ENCODE measurements at regions not wholly inside any gene's neighbourhood (a gene's known extent, or its start where the extent isn't known, plus 50 kb on each side); places are given as distances from the start of the nearest gene placed in this dataset.

- Mint-ChIP-seq H3K4me1 (no peaks in the 10 kb centered on the region), H3K27me3 (no peaks in the 10 kb centered on the region), H3K4me3 (no peak overlapping the region), H3K9me3 (peaks cover 3% of the 10 kb centered on the region), H3K36me3 (ENCODE audit: low read depth) (no peaks in the 10 kb centered on the region), H3K27ac (no peak overlapping the region)
- DNase-seq (no peak), ATAC-seq (ENCODE audit: low read depth) (no peak)
- intact Hi-C loops (cut with micrococcal nuclease), result no loop called here
- TF ChIP-seq, protein P1, sequence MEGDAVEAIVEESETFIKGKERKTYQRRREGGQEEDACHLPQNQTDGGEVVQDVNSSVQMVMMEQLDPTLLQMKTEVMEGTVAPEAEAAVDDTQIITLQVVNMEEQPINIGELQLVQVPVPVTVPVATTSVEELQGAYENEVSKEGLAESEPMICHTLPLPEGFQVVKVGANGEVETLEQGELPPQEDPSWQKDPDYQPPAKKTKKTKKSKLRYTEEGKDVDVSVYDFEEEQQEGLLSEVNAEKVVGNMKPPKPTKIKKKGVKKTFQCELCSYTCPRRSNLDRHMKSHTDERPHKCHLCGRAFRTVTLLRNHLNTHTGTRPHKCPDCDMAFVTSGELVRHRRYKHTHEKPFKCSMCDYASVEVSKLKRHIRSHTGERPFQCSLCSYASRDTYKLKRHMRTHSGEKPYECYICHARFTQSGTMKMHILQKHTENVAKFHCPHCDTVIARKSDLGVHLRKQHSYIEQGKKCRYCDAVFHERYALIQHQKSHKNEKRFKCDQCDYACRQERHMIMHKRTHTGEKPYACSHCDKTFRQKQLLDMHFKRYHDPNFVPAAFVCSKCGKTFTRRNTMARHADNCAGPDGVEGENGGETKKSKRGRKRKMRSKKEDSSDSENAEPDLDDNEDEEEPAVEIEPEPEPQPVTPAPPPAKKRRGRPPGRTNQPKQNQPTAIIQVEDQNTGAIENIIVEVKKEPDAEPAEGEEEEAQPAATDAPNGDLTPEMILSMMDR (IDR thresholded peaks at IDR 0.05), result no peak
- CTCF ChIA-PET, result no interaction called here
- POLR2A ChIA-PET, result no interaction called here
Observed at GRCh38 chr6:22349051-22349450, 52.2 kb upstream of the PRL start.

- ATAC-seq (ENCODE audit: low read depth) (no peak), DNase-seq (no peak)
- H3K27ac Mint-ChIP-seq, result no peak overlapping the region
- no peaks in the 10 kb centered on the region for H3K36me3 Mint-ChIP-seq (ENCODE audit: low read depth)
- POLR2A ChIA-PET, result no interaction called here
- H3K4me1 Mint-ChIP-seq, result no peaks in the 10 kb centered on the region
- H3K9me3 Mint-ChIP-seq, result peaks cover 3% of the 10 kb centered on the region
- TF ChIP-seq, protein P1 (IDR thresholded peaks at IDR 0.05), result no peak
- CTCF ChIA-PET, result no interaction called here
- H3K27me3 Mint-ChIP-seq, result no peaks in the 10 kb centered on the region
- intact Hi-C loops (cut with micrococcal nuclease), result no loop called here
- no peak overlapping the region for H3K4me3 Mint-ChIP-seq
Observed at GRCh38 chr6:22349528-22349927, 52.7 kb upstream of the PRL start.

GRCh38 chr6:22350109-22350508, 53.3 kb upstream of the PRL start:
- Mint-ChIP-seq H3K4me1 (no peaks in the 10 kb centered on the region), H3K9me3 (peaks cover 3% of the 10 kb centered on the region), H3K27ac (no peak overlapping the region), H3K27me3 (no peaks in the 10 kb centered on the region), H3K4me3 (no peak overlapping the region), H3K36me3 (ENCODE audit: low read depth) (no peaks in the 10 kb centered on the region)
- no peak for ATAC-seq (ENCODE audit: low read depth)
- ChIA-PET CTCF (no interaction called here), POLR2A (no interaction called here)
- TF ChIP-seq, protein P1 (IDR thresholded peaks at IDR 0.05), result no peak
- DNase-seq, result no peak
- intact Hi-C loops (cut with micrococcal nuclease), result no loop called here

DNA sequence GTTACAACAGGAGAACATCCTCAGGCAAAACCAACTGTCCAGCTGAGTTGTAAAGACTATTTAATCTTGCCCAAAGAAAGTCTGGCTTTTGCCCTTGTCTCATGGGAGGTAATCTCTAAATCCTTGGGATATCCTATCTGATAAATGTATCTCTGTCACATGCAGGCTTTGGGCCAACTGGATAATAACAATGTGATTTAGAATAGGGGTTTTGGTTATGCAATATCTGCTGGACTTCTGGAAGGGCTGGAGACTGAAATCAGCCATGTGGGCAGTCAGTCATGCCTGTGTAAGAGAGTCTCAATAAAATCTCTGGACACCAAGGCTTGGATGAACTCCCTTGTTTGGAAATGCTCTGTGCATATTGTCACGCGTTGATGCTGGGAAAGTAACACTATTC, 56.3 kb upstream of the PRL start:
- no peak for DNase-seq
- Mint-ChIP-seq H3K27me3 (no peaks in the 10 kb centered on the region), H3K36me3 (ENCODE audit: low read depth) (no peaks in the 10 kb centered on the region), H3K9me3 (no peaks in the 10 kb centered on the region), H3K4me3 (no peak overlapping the region), H3K4me1 (no peaks in the 10 kb centered on the region), H3K27ac (no peak overlapping the region)
- CTCF ChIA-PET, result no interaction called here
- TF ChIP-seq, protein P1 (IDR thresholded peaks at IDR 0.05), result no peak
- intact Hi-C loops (cut with micrococcal nuclease), result no loop called here
- POLR2A ChIA-PET, result interaction anchor here (0.6 kb wide), 1 partner anchor 23 kb away, joined by 4 read pairs; no protein-coding TSS in a partner anchor
- ATAC-seq (ENCODE audit: low read depth), result no peak

- POLR2A ChIA-PET, result no interaction called here
- no peaks in the 10 kb centered on the region for H3K27me3 Mint-ChIP-seq
- no peak overlapping the region for H3K27ac Mint-ChIP-seq
- H3K4me3 Mint-ChIP-seq, result no peak overlapping the region
- TF ChIP-seq, protein P1 (IDR thresholded peaks at IDR 0.05), result no peak
- no peaks in the 10 kb centered on the region for H3K9me3 Mint-ChIP-seq
- no peaks in the 10 kb centered on the region for H3K36me3 Mint-ChIP-seq (ENCODE audit: low read depth)
- intact Hi-C loops (cut with micrococcal nuclease), result no loop called here
- CTCF ChIA-PET, result no interaction called here
- no peak for ATAC-seq (ENCODE audit: low read depth)
- no peaks in the 10 kb centered on the region for H3K4me1 Mint-ChIP-seq
- DNase-seq, result no peak
Observed at GRCh38 chr6:22356362-22356940, 59.6 kb upstream of the PRL start.
